ENCODE measurements at regions not wholly inside any gene's neighbourhood (a gene's known extent, or its start where the extent isn't known, plus 50 kb on each side); places are given as distances from the start of the nearest gene placed in this dataset.

DNA sequence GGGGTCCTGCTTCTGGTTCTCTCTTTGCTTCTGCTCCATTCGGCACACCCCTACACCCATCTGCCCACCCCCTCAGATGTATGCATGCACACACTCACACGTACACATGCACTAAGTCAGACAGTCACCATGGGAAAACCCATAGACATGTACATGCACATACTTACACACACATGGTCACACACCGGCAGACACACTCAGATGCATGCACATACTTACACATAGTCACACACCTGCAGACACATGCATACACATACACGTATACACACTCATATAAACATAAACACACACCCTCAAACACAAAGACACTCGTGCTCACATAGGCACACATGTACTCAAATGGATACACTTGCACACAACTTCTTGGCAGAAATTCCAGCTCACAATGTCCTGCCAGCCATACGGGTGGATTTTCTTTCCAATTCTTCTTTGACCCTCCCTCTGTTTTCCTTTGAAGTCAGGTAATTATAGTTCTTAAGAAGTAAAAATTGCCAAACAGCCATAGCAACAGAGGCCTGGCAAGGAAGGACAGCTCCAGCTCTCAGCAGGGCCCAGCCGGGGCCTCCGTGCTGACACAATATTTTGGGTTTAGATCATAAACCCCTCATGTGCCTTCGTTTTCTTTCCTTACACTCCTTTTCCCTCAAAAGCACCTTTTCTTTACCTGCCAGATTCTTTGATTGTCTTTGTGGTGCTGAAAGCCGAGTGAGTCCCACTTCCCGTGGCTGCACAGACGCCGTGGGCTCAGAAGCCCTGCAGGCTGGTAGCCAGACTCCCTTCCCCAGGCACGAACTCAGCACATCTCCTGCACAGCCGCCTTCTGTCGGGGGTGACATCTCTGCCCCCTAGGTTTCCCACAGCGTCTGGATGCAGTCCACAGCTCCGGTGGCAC lies 195.7 kb downstream of the ARL4C start:
- Mint-ChIP-seq H3K4me3 (peak overlapping the region; percentile 52), H3K27me3 (no peaks in the 10 kb centered on the region), H3K36me3 (ENCODE audit: low read depth) (peaks cover 3% of the 10 kb centered on the region), H3K4me1 (peaks cover 40% of the 10 kb centered on the region), H3K27ac (peak overlapping the region; percentile 100)
- ATAC-seq (peak; percentile 9), DNase-seq (no peak)
- no peaks in the 10 kb centered on the region for H3K9me3 ChIP-seq (ENCODE audit: control insufficient read depth, low read length, poor library complexity, severe bottlenecking)

DNA sequence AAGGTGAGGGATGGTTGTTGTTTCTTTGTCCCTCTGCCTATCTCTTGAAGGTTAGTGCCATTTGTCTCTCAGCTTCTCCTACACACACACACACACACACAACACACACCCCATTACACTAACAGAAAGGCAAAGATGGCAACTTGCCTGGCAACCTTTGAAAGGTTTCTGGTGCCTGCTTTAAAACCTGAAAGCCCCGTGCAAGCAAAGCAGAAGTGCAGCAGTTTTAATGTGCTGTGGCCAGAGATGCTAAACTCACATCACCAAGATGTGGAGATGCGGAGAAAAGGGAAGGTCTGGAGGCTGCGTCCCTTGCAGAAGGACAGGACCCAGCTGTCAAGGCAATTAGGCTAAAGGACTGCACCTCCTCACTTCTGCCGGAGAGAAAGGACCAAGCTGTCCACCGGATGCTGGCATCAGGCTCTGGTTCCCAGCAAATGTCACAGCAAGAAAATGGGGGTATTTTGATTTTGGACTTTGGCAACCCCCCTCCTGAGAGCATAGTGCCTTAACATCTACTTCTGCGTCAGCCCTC lies 196.4 kb downstream of the ARL4C start:
- peaks cover 39% of the 10 kb centered on the region for H3K4me1 Mint-ChIP-seq
- no peaks in the 10 kb centered on the region for H3K27me3 Mint-ChIP-seq
- peaks cover 3% of the 10 kb centered on the region for H3K36me3 Mint-ChIP-seq (ENCODE audit: low read depth)
- peak overlapping the region; percentile 52 for H3K4me3 Mint-ChIP-seq
- H3K9me3 ChIP-seq (ENCODE audit: control insufficient read depth, low read length, poor library complexity, severe bottlenecking): no peaks in the 10 kb centered on the region
- H3K27ac Mint-ChIP-seq: peak overlapping the region; percentile 100
- ATAC-seq (peak; percentile 54), DNase-seq (no peak)

DNA sequence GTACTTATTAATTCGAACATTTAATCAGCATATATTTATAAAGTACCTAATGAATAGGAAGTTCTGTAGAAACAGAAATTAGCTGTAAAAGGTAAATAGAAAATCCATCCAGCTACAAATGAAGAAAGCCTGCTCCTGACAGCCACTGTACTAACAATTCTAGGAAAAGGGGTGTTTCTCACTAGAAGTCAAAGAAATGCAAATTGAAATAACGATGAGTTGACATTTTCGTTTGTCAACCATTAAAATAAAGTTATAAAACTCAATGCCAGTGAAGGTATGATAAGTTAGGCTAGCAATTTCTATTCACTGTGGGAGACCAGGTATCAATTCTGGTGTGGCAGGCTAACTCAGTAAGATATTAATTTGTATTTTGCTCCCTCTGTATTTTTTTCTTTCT lies 198.0 kb downstream of the ARL4C start:
- Mint-ChIP-seq H3K27me3 (no peaks in the 10 kb centered on the region), H3K36me3 (ENCODE audit: low read depth) (peaks cover 3% of the 10 kb centered on the region), H3K27ac (peak overlapping the region; percentile 100), H3K4me1 (peaks cover 46% of the 10 kb centered on the region), H3K4me3 (peak overlapping the region; percentile 43)
- DNase-seq: no peak
- no peaks in the 10 kb centered on the region for H3K9me3 ChIP-seq (ENCODE audit: control insufficient read depth, low read length, poor library complexity, severe bottlenecking)
- no peak for ATAC-seq

DNA sequence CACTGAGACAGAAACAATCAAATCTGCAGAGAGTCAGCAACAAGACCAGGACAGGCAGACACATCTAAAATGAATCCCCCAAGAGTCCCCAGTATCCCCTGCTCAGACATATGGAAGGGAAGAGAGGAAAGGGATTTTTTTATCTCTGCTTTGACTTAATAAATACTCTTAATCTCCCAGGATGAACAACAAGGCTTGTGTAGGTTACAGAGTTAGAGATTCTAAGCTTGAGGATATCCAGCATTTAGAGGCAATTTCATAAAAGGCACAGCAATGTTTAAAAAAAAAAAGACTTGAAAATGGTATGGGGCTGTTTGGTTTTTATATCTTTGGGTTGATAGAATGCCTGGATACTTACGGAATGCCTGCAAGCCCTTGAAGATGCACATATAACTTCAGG lies 199.9 kb downstream of the ARL4C start:
- H3K9me3 ChIP-seq (ENCODE audit: control insufficient read depth, low read length, poor library complexity, severe bottlenecking): no peaks in the 10 kb centered on the region
- no peak overlapping the region for H3K4me3 Mint-ChIP-seq
- H3K4me1 Mint-ChIP-seq: peaks cover 53% of the 10 kb centered on the region
- H3K36me3 Mint-ChIP-seq (ENCODE audit: low read depth): peaks cover 3% of the 10 kb centered on the region
- ATAC-seq: no peak
- H3K27ac Mint-ChIP-seq: peak overlapping the region; percentile 100
- no peaks in the 10 kb centered on the region for H3K27me3 Mint-ChIP-seq
- DNase-seq: no peak

DNA sequence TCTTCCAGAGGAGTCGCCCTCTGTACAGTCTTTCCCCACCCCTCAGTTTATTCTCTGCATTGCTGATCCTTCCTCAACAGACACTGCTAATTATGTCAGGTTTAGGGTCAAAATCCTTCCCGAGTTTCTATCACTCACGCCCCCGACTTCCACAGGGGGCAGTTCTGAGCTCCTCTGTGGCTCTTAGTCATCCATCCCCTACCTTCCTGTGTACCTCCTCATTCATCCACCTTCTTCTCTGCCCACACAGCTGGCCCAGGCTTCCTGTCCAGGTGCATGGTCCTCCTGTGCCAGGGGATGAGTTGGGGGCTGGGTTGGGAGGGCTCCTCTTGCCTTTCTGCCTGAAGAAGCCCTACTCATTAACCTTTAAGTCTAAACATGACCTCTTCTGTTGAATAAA lies 202.9 kb downstream of the ARL4C start:
- H3K36me3 Mint-ChIP-seq (ENCODE audit: low read depth): peaks cover 3% of the 10 kb centered on the region
- H3K27me3 Mint-ChIP-seq: no peaks in the 10 kb centered on the region
- H3K27ac Mint-ChIP-seq: peak overlapping the region; percentile 100
- H3K9me3 ChIP-seq (ENCODE audit: control insufficient read depth, low read length, poor library complexity, severe bottlenecking): no peaks in the 10 kb centered on the region
- H3K4me3 Mint-ChIP-seq: peak overlapping the region; percentile 47
- DNase-seq: no peak
- peaks cover 64% of the 10 kb centered on the region for H3K4me1 Mint-ChIP-seq
- no peak for ATAC-seq

DNA sequence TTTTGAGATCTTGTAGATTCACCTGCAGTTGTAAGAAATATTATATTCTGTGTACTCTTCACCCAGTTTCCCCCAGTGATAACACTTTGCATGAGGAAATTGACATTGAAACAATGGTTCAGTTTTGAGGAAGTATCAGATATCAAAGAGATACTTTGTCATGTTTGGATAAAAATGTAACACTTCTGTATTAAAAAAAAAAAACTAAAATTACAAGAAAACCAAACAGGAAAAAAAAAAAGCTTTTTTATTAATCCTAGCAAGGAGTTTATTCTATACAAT lies 204.0 kb downstream of the ARL4C start:
- Mint-ChIP-seq H3K27me3 (no peaks in the 10 kb centered on the region), H3K27ac (peak overlapping the region; percentile 100), H3K36me3 (ENCODE audit: low read depth) (no peaks in the 10 kb centered on the region), H3K4me3 (peak overlapping the region; percentile 84), H3K4me1 (peaks cover 61% of the 10 kb centered on the region)
- no peaks in the 10 kb centered on the region for H3K9me3 ChIP-seq (ENCODE audit: control insufficient read depth, low read length, poor library complexity, severe bottlenecking)
- ATAC-seq: no peak
- DNase-seq: no peak

DNA sequence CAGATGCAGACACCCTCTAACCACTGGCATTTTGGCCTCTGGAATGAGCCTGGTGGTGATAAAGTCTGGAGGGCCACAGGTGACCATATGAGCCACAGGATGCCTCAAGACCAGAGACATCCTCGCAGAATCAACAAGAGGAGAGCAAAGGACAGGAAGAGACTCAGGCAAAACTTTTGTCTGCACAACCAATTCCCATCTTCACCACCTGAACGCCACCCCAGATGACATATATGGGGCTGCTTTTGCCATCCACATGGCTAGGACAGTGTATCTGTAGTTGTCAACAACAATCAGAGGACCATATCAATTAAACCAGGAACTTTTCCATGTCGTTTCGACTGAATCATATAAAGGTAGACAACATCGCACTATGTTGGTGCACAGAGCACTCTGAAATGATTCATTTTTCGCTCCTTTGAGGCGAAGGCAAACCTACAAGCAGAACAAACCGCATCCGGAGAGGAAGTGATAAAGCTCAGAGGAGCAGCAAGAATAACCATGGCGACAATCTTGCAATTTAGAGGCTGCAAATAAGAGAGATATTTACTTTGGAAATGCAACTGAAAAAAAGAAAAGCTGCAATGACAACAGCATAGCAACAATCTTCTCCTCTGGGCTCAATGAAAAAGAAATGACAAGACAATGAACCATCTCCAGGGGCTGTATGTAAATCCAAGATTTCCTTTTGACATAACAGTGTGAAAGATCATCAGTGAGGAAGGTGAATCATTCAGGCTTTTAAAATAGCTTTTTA lies 204.5 kb downstream of the ARL4C start:
- DNase-seq (peak in 2 of 3 donors; percentile 50 to 61), ATAC-seq (peak; percentile 71)
- H3K9me3 ChIP-seq (ENCODE audit: control insufficient read depth, low read length, poor library complexity, severe bottlenecking): no peaks in the 10 kb centered on the region
- Mint-ChIP-seq H3K27me3 (no peaks in the 10 kb centered on the region), H3K36me3 (ENCODE audit: low read depth) (no peaks in the 10 kb centered on the region), H3K27ac (peak overlapping the region; percentile 100), H3K4me3 (peak overlapping the region; percentile 84), H3K4me1 (peaks cover 61% of the 10 kb centered on the region)

DNA sequence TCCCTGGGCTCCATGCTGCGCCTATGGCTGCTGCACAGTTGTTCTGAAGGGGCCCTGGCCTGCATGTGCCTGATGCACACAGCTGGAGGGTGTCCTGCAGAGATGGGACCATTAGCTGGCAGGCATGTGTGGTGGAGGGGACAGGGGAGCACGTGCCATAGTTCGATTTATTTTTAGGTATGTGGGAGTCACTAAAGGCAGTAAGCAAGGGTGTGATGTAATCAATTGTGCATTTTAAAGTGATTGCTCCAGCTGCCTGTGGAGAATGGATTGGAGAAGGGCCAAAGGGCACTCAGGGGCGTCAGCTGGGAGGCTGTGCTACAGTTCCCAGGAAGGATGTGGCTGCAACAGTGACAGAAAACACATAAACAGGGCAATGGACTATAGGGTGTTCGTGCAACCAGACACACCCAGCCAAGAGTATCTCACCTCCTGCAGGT lies 205.1 kb downstream of the ARL4C start:
- Mint-ChIP-seq H3K4me1 (peaks cover 58% of the 10 kb centered on the region), H3K36me3 (ENCODE audit: low read depth) (no peaks in the 10 kb centered on the region), H3K27me3 (no peaks in the 10 kb centered on the region), H3K27ac (peak overlapping the region; percentile 100), H3K4me3 (peak overlapping the region; percentile 84)
- peak in 1 of 3 donors; percentile 28 for DNase-seq
- H3K9me3 ChIP-seq (ENCODE audit: control insufficient read depth, low read length, poor library complexity, severe bottlenecking): no peaks in the 10 kb centered on the region
- peak; percentile 25 for ATAC-seq

DNA sequence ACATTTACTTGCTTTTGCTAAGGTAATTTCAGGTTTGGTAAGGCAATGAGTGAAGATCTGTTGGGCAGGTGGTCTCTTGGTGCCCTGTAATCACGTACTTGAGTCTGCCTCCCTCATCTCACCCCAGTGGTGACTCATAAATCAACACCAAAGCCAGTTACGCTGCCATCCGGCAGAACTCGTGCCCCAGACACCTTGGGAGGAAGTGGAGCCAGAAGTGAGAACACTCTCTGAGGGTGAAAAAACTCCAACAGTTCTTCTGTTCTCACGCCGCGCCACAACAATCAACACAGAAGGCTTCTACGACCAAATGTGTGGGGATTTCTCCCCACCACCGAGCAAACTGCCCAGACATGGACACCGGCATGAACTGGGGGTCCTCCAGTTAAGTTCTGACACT lies 206.2 kb downstream of the ARL4C start:
- no peaks in the 10 kb centered on the region for H3K36me3 Mint-ChIP-seq (ENCODE audit: low read depth)
- ATAC-seq (peak; percentile 75), DNase-seq (peak; percentile 57 to 80 (median 71))
- peak overlapping the region; percentile 78 for H3K4me3 Mint-ChIP-seq
- H3K27me3 Mint-ChIP-seq: no peaks in the 10 kb centered on the region
- peaks cover 52% of the 10 kb centered on the region for H3K4me1 Mint-ChIP-seq
- peak overlapping the region; percentile 100 for H3K27ac Mint-ChIP-seq
- no peaks in the 10 kb centered on the region for H3K9me3 ChIP-seq (ENCODE audit: control insufficient read depth, low read length, poor library complexity, severe bottlenecking)

DNA sequence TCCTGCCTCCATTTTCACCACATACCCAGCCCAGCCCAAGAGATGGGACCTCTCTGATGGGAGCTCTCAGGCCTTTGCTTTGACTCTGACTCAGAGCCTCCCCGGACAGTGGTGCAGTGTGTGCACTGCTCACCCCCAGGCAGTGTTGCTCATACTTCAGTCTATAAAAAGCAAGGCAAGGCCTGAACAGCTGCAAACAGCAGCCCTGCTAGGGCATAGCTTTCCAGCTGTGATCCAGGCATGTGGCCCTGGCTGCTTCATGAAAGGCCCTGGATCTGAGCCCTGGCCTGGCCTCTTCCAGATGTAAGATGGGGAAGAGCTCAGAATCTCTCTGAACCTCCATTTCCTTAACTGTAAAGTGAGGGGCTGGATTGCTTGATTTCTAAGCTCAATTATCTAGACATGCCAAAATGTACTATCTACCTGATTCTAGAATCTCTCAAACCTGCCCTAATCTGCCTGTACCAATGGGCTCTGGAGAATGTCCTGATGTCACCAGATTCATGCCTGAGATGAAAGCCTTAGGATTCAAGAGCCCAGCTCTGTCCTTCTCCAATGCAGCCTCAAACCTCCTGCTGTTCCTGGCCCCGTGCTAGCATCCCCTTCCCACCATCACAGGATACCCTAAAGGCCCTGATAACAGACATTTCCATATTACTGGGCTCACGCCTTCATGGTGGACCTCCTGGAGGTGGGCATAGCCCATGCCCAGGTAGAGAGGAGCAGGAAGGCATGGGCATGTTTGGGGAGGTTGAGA lies 206.9 kb downstream of the ARL4C start:
- Mint-ChIP-seq H3K4me1 (peaks cover 49% of the 10 kb centered on the region), H3K4me3 (peak overlapping the region; percentile 78), H3K36me3 (ENCODE audit: low read depth) (no peaks in the 10 kb centered on the region), H3K27ac (peak overlapping the region; percentile 100), H3K27me3 (no peaks in the 10 kb centered on the region)
- DNase-seq (peak in 1 of 3 donors; percentile 15), ATAC-seq (no peak)
- H3K9me3 ChIP-seq (ENCODE audit: control insufficient read depth, low read length, poor library complexity, severe bottlenecking): no peaks in the 10 kb centered on the region

DNA sequence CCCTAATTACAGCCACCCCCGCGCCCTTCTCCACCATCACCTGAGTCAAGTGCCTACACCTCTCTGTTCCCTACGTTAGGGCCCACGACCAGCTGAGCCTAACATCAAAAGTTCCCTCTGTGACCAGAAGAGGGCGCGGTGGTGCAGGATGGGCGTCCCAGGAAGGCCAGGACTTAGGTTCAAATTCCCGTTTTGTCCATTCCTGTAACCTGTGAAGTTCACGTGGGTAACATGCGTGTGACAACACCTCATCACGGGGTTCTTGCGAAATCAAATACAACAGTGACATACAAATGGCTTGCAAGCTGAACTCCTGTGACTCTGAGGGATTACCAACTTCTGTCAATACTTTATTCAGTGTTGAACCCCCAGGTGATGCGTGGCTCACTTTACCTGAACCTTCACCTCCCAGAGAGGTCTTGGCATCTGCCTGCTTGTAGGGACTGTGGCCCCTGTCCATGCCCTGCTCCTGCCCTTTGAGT lies 207.9 kb downstream of the ARL4C start:
- Mint-ChIP-seq H3K4me1 (peaks cover 46% of the 10 kb centered on the region), H3K27me3 (no peaks in the 10 kb centered on the region), H3K27ac (peak overlapping the region; percentile 100), H3K36me3 (ENCODE audit: low read depth) (no peaks in the 10 kb centered on the region), H3K4me3 (peak overlapping the region; percentile 64)
- ATAC-seq (peak; percentile 15), DNase-seq (peak; percentile 51 to 80 (median 62))
- H3K9me3 ChIP-seq (ENCODE audit: control insufficient read depth, low read length, poor library complexity, severe bottlenecking): no peaks in the 10 kb centered on the region

DNA sequence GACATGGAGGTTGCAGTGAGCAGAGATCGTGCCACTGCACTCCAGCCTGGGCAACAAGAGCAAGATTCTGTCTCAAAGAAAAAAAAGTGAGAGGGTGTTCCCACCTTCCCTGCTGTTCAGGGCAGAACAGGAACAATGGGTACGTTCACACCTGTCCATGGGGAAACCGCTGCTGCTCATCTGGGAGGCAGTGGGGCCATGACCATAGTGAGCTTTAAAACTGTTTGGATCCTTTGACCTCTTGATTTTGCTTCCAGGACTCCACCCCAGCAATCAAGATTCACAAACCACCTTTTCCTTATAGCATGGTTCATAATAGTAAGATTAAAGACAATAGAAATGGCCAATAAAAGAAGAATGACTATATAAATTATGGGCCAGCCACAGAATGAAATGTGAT lies 209.2 kb downstream of the ARL4C start:
- H3K4me3 Mint-ChIP-seq: peak overlapping the region; percentile 19
- no peaks in the 10 kb centered on the region for H3K9me3 ChIP-seq (ENCODE audit: control insufficient read depth, low read length, poor library complexity, severe bottlenecking)
- no peak for ATAC-seq
- peak overlapping the region; percentile 82 for H3K27ac Mint-ChIP-seq
- no peak for DNase-seq
- no peaks in the 10 kb centered on the region for H3K36me3 Mint-ChIP-seq (ENCODE audit: low read depth)
- H3K4me1 Mint-ChIP-seq: peaks cover 40% of the 10 kb centered on the region
- H3K27me3 Mint-ChIP-seq: no peaks in the 10 kb centered on the region

DNA sequence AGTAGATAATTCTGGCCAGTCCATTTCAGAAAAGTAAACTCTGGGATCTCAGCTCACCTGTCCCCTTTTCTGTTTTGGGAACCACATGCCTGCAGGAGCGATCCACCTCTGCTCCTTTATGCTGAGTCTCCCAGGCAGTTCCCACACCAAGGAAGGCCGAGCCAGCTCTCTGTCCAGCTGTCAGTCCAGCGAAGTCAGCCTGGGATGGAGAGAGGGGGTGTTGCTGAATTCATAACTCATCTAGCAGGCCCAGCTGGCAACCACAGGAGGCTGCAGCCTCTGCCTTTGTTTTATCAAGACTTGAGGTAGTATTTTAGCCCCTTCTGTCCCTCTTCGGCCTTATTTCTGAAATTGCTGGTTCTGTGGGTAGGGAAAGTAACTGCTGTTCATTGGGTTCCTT lies 209.9 kb downstream of the ARL4C start:
- no peak for DNase-seq
- H3K27ac Mint-ChIP-seq: peak overlapping the region; percentile 82
- no peaks in the 10 kb centered on the region for H3K27me3 Mint-ChIP-seq

More for the DNA sequence above, 209.9 kb downstream of the ARL4C start:
- Mint-ChIP-seq H3K4me3 (no peak overlapping the region), H3K36me3 (ENCODE audit: low read depth) (no peaks in the 10 kb centered on the region), H3K4me1 (peaks cover 33% of the 10 kb centered on the region)
- ATAC-seq: no peak
- H3K9me3 ChIP-seq (ENCODE audit: control insufficient read depth, low read length, poor library complexity, severe bottlenecking): no peaks in the 10 kb centered on the region
